HL-60 (cell line): ENCODE measurements at regions not wholly inside any gene's neighbourhood (a gene's known extent, or its start where the extent isn't known, plus 50 kb on each side); places are given as distances from the start of the nearest gene placed in this dataset.

Experiments
- DNase-seq, 2 experiments: peaks; one replicate each; pipeline ENCODE4 v3.0.0-alpha.2; 2010 to 2020; ENCODE audit warnings: low read depth in 1 of 2, low spot score in 1 of 2
- H3K27ac ChIP-seq: fragments of 250-450 bp; sonication (Bioruptor Pico); replicated peaks from 2 replicates; pipeline ENCODE4 v1.5.1; 2020; ENCODE audit warnings: mild to moderate bottlenecking, moderate library complexity
- H3K27me3 ChIP-seq: fragments of 250-450 bp; sonication (Bioruptor Pico); 2 replicates; pipeline ENCODE4 v1.5.1; 2021; ENCODE audit warnings: mild to moderate bottlenecking, moderate library complexity; ENCODE audit not compliant: insufficient read depth, poor library complexity, severe bottlenecking
- H3K4me3 ChIP-seq: replicated peaks from 2 replicates; pipeline ENCODE4 v1.5.1; 2011; ENCODE audit warnings: mild to moderate bottlenecking, control low read depth, low read length; ENCODE audit not compliant: insufficient read depth
- CTCF ChIP-seq: IDR thresholded peaks from one replicate; pipeline ENCODE4 v1.5.1; 2011; ENCODE audit warnings: low read length, control low read depth, inconsistent platforms; ENCODE audit not compliant: insufficient read depth
- GABPA ChIP-seq: IDR thresholded peaks from 2 replicates; pipeline ENCODE4 v1.6.1; 2012; ENCODE audit warnings: low read depth
- POLR2AphosphoS5 ChIP-seq: IDR thresholded peaks from 2 replicates; pipeline ENCODE4 v1.6.1; 2012; ENCODE audit warnings: low read depth
- REST ChIP-seq: IDR thresholded peaks from 2 replicates; pipeline ENCODE4 v1.6.1; 2012; ENCODE audit warnings: low read depth; ENCODE audit not compliant: insufficient replicate concordance
- SPI1 ChIP-seq: IDR thresholded peaks from 2 replicates; pipeline ENCODE4 v1.6.1; 2012; ENCODE audit warnings: low read depth, mild to moderate bottlenecking, borderline replicate concordance

- no peaks in the 10 kb centered on the region for H3K27me3 ChIP-seq
- no peak overlapping the region for H3K4me3 ChIP-seq
- TF ChIP-seq POLR2AphosphoS5 (no peak), REST (no peak), SPI1 (no peak), CTCF (no peak), GABPA (no peak)
- H3K27ac ChIP-seq = no peak overlapping the region
- no peak for DNase-seq
Measured at GRCh38 chr4:17313194-17313593, 198.7 kb downstream of the QDPR start.

GRCh38 chr4:17310269-17310652, 201.6 kb downstream of the QDPR start:
- Histone ChIP-seq H3K4me3 (no peak overlapping the region), H3K27me3 (no peaks in the 10 kb centered on the region), H3K27ac (no peak overlapping the region)
- no peak for DNase-seq
- TF ChIP-seq REST (no peak), POLR2AphosphoS5 (no peak), GABPA (no peak), SPI1 (no peak), CTCF (no peak)

GRCh38 chr4:17309567-17310268, 202.2 kb downstream of the QDPR start:
- Histone ChIP-seq H3K4me3 (no peak overlapping the region), H3K27ac (no peak overlapping the region), H3K27me3 (no peaks in the 10 kb centered on the region)
- TF ChIP-seq GABPA = no peak
- no peak for TF ChIP-seq POLR2AphosphoS5
- no peak for TF ChIP-seq CTCF
- no peak for TF ChIP-seq SPI1
- no peak for TF ChIP-seq REST
- DNase-seq = no peak
